Aorta (tissue), 5 donors: ENCODE measurements at regions not wholly inside any gene's neighbourhood (a gene's known extent, or its start where the extent isn't known, plus 50 kb on each side); places are given as distances from the start of the nearest gene placed in this dataset.
"Not testable (repeated sequence)": the region's sequence is repeated elsewhere in the genome, so short reads cannot be mapped to it uniquely, and the experiment has no call there.

Source experiments
- ATAC-seq: fragments of 200-7000 bp; cut with Tn5 transposase; one replicate; pipeline ENCODE4 v1.9.1; 2022; ENCODE audit warnings: moderate library complexity; ENCODE audit not compliant: low FRiP score
- DNase-seq, 2 donors: peaks; one replicate each; pipeline ENCODE4 v3.0.0-alpha.2; 2020
- H3K27ac ChIP-seq, 2 donors: one replicate each; pipeline ENCODE4 v1.5.1; 2013; ENCODE audit warnings: low read length in 2 of 2, mild to moderate bottlenecking in 2 of 2, moderate library complexity in 2 of 2, control low read depth in 1 of 2, inconsistent platforms in 1 of 2, low read depth in 1 of 2
- H3K27me3 ChIP-seq, 2 donors: one replicate each; pipeline ENCODE4 v1.6.1; 2013; ENCODE audit warnings: control low read depth in 1 of 2, low read length in 1 of 2, mild to moderate bottlenecking in 1 of 2, moderate library complexity in 1 of 2; ENCODE audit not compliant: insufficient read depth in 2 of 2, control insufficient read depth in 1 of 2
- H3K36me3 ChIP-seq, 2 donors: one replicate each; pipeline ENCODE4 v1.6.1; 2013; ENCODE audit warnings: control low read depth in 1 of 2, low read length in 1 of 2, mild to moderate bottlenecking in 1 of 2; ENCODE audit not compliant: insufficient read depth in 2 of 2, control insufficient read depth in 1 of 2
- H3K4me1 ChIP-seq, 2 donors: one replicate each; pipeline ENCODE4 v1.6.1; 2013; ENCODE audit warnings: low read length in 2 of 2, control low read depth in 1 of 2, mild to moderate bottlenecking in 1 of 2, moderate library complexity in 1 of 2; ENCODE audit not compliant: insufficient read depth in 2 of 2, control insufficient read depth in 1 of 2
- H3K4me3 ChIP-seq, 2 donors: one replicate each; pipeline ENCODE4 v1.5.1; 2013; ENCODE audit warnings: low read length in 2 of 2, control low read depth in 1 of 2, mild to moderate bottlenecking in 1 of 2
- H3K9me3 ChIP-seq: one replicate; pipeline ENCODE4 v1.6.1; 2013; ENCODE audit warnings: mild to moderate bottlenecking, low read length; ENCODE audit not compliant: control insufficient read depth
- WGBS, 2 donors: extraction: QIAGEN DNeasy Blood & Tissue Kit; methylation state at CpG; one replicate each; pipeline ENCODE4 v1.1.7; 2013; 5-methylcytosine and 5-hydroxymethylcytosine counted together
- intact Hi-C, 2 donors: fragments of 100-400 bp; cut with DNase I; formaldehyde crosslinking; loops; one replicate each; pipeline versions ENCODE4 v1.14.2 to v1.15.0; 2022
- donor health status: healthy with polysubstance abuse.
- donor health status: Bipolar disorder and iron deficiency.
- donor health status: DM: no; HTN: no; CAD: no.
- donor health status: DM: no; HTN: no; CAD: no.
- donor health status: DM: yes; HTN: yes; CAD: no.

- ATAC-seq, intact Hi-C loops: not testable (repeated sequence)
- 69 to 91% methylated on average over 1 of the region's 1 CpG for WGBS, 2 donors
Measured at GRCh38 chrX:90780286-90780789, 654.3 kb upstream of the PABPC5 start.

More at GRCh38 chrX:90780286-90780789, 654.3 kb upstream of the PABPC5 start:
- not testable (repeated sequence) for H3K36me3 ChIP-seq, H3K27me3 ChIP-seq, DNase-seq, H3K9me3 ChIP-seq, H3K4me3 ChIP-seq, H3K4me1 ChIP-seq, H3K27ac ChIP-seq
